GM12878 (cell line): ENCODE measurements at regions not wholly inside any gene's neighbourhood (a gene's known extent, or its start where the extent isn't known, plus 50 kb on each side); places are given as distances from the start of the nearest gene placed in this dataset.

ENCODE experiments used
- ATAC-seq: fragments of 200-7000 bp; cut with Tn5 transposase; 3 replicates; pipeline ENCODE4 v1.9.1; 2020; ENCODE audit warnings: mild to moderate bottlenecking, moderate library complexity
- BruUV-seq: library from RNA; stranded (reverse); fragments of 400-500 nt; replicated peaks from 2 replicates; lab custom pipeline; 2021; lab: Mats Ljungman, UMichigan
- CTCF ChIA-PET: fragments of 300-600 bp; sonication (Branson Sonifier 250); formaldehyde crosslinking; extraction: SDS; loops from one replicate; lab custom pipeline; 2021; ENCODE audit warnings: inconsistent platforms; lab: Yijun Ruan, JAX
- POLR2A ChIA-PET: fragments of 350-600 bp; formaldehyde crosslinking; extraction: SDS; loops from one replicate; lab custom pipeline; 2021; ENCODE audit warnings: inconsistent platforms; lab: Charles Lee
- RAD21 ChIA-PET: fragments of 300-600 bp; sonication (Branson Sonifier 250); formaldehyde crosslinking; loops from one replicate; lab custom pipeline; 2023; ENCODE audit warnings: antibody characterized with exemption; ENCODE audit not compliant: unreplicated experiment; lab: Charles Lee
- SMC1A ChIA-PET: fragments of 300-600 bp; sonication (Branson Sonifier 250); formaldehyde crosslinking; loops from one replicate; lab custom pipeline; 2023; ENCODE audit not compliant: unreplicated experiment, uncharacterized antibody; lab: Charles Lee
- DNase-seq: peaks from one replicate; pipeline ENCODE4 v3.0.0-alpha.2; 2011; ENCODE audit warnings: low read depth, low spot score
- FAIRE-seq: peaks from 3 replicates; lab custom pipeline; 2011; peaks lifted over from hg19 to GRCh38; lab: Jason Lieb, UNC
- H2AFZ ChIP-seq: 2 replicates; pipeline ENCODE4 v1.6.0; 2011; ENCODE audit warnings: low read depth, low read length, control low read depth; ENCODE audit not compliant: control insufficient read depth
- H3K27ac ChIP-seq: 2 replicates; pipeline ENCODE4 v1.5.1; 2011; ENCODE audit warnings: control low read depth; ENCODE audit not compliant: control insufficient read depth, insufficient read depth
- H3K27me3 ChIP-seq, 2 experiments: replicated peaks in 1 of 2; 2 replicates each; pipeline versions ENCODE4 v1.6.0 to v1.6.1; 2011; ENCODE audit warnings: low read length in 1 of 2; ENCODE audit not compliant: control insufficient read depth in 2 of 2, insufficient read depth in 2 of 2
- H3K36me3 ChIP-seq, 2 experiments: 2 replicates each; pipeline ENCODE4 v1.5.1; 2011; ENCODE audit warnings: low read length in 1 of 2; ENCODE audit not compliant: control insufficient read depth in 2 of 2, insufficient read depth in 2 of 2
- H3K4me1 ChIP-seq: 2 replicates; pipeline ENCODE4 v1.6.1; 2011; ENCODE audit warnings: mild to moderate bottlenecking, low read length, moderate library complexity, mixed read lengths; ENCODE audit not compliant: control insufficient read depth, insufficient read depth
- H3K4me2 ChIP-seq: 2 replicates; pipeline ENCODE4 v1.6.0; 2011; ENCODE audit warnings: control low read depth; ENCODE audit not compliant: control insufficient read depth, insufficient read depth
- H3K4me3 ChIP-seq: fragments of 200-600 bp; sonication (generic); 2 replicates; pipeline ENCODE4 v1.5.1; 2016
- H3K79me2 ChIP-seq: 2 replicates; pipeline ENCODE4 v1.6.0; 2011; ENCODE audit warnings: low read length; ENCODE audit not compliant: control insufficient read depth, insufficient read depth
- H3K9ac ChIP-seq: 2 replicates; pipeline ENCODE4 v1.8.0; 2011; ENCODE audit warnings: low read length, control low read depth, mixed read lengths; ENCODE audit not compliant: control insufficient read depth, insufficient read depth
- H3K9me3 ChIP-seq: replicated peaks from 3 replicates; pipeline ENCODE4 v1.5.1; 2011; ENCODE audit warnings: mild to moderate bottlenecking, low read length; ENCODE audit not compliant: control insufficient read depth, insufficient read depth
- H4K20me1 ChIP-seq: 2 replicates; pipeline ENCODE4 v1.6.0; 2011; ENCODE audit not compliant: control insufficient read depth, insufficient read depth
- DPF2 ChIP-seq: fragments of 450-650 bp; IDR thresholded peaks from 2 replicates; pipeline ENCODE4 v1.6.1; 2017; ENCODE audit warnings: mild to moderate bottlenecking
- EZH2 ChIP-seq: IDR thresholded peaks from 2 replicates; pipeline ENCODE4 v1.6.1; 2012; ENCODE audit warnings: low read depth, mild to moderate bottlenecking, control low read depth, inconsistent platforms, low read length, borderline replicate concordance; ENCODE audit not compliant: control insufficient read depth
- FOS ChIP-seq: IDR thresholded peaks from 3 replicates; pipeline ENCODE4 v1.6.1; 2011; ENCODE audit warnings: borderline replicate concordance; ENCODE audit not compliant: insufficient read length; ENCODE audit errors: extremely low read depth
- MEF2A ChIP-seq: IDR thresholded peaks from 2 replicates; pipeline ENCODE4 v1.6.1; 2011; ENCODE audit warnings: low read depth, mild to moderate bottlenecking, low read length, moderate library complexity; ENCODE audit not compliant: insufficient read depth
- MLLT1 ChIP-seq: fragments of 450-650 bp; IDR thresholded peaks from 2 replicates; pipeline ENCODE4 v1.6.1; 2016; ENCODE audit warnings: mild to moderate bottlenecking
- NFIC ChIP-seq: IDR thresholded peaks from 2 replicates; pipeline ENCODE4 v1.6.1; 2012; ENCODE audit warnings: low read depth, mild to moderate bottlenecking, inconsistent platforms, low read length, moderate library complexity
- NFYA ChIP-seq: IDR thresholded peaks from 2 replicates; pipeline ENCODE4 v1.6.1; 2011; ENCODE audit warnings: low read depth, mild to moderate bottlenecking, low read length, improper control_type of control experiment, borderline replicate concordance
- PAX5 ChIP-seq: IDR thresholded peaks from 2 replicates; pipeline ENCODE4 v1.6.1; 2011; ENCODE audit warnings: low read depth, low read length, borderline replicate concordance
- POLR2A ChIP-seq: IDR thresholded peaks from 2 replicates; pipeline ENCODE4 v1.6.1; 2011; ENCODE audit warnings: low read depth, mild to moderate bottlenecking, low read length
- RBBP5 ChIP-seq: fragments of 200-600 bp; sonication (generic); conservative IDR thresholded peaks from 2 replicates; pipeline ENCODE4 v1.6.1; 2016
- RELA ChIP-seq: fragments of 450-650 bp; IDR thresholded peaks from 2 replicates; pipeline ENCODE4 v1.8.0; 2014; ENCODE audit warnings: borderline replicate concordance; ENCODE audit not compliant: partially characterized antibody
- RFX5 ChIP-seq: IDR thresholded peaks from 2 replicates; pipeline ENCODE4 v1.6.1; 2011; ENCODE audit warnings: low read depth, low read length, improper control_type of control experiment
- RUNX3 ChIP-seq: IDR thresholded peaks from 2 replicates; pipeline ENCODE4 v1.6.1; 2012; ENCODE audit warnings: low read length, inconsistent platforms
- SP1 ChIP-seq: IDR thresholded peaks from one replicate; pipeline ENCODE4 v1.6.1; 2011; ENCODE audit warnings: low read depth, low read length
- TAF1 ChIP-seq: IDR thresholded peaks from 2 replicates; pipeline ENCODE4 v1.6.1; 2011; ENCODE audit warnings: mild to moderate bottlenecking, low read depth, low read length, borderline replicate concordance
- YBX1 ChIP-seq: fragments of 450-650 bp; IDR thresholded peaks from 2 replicates; pipeline ENCODE4 v1.6.1; 2016; ENCODE audit warnings: antibody characterized with exemption
- ZBTB4 ChIP-seq: fragments of 450-650 bp; formaldehyde crosslinking; IDR thresholded peaks from 2 replicates; pipeline ENCODE4 v1.4.0; 2022; ENCODE audit warnings: mild to moderate bottlenecking, moderate library complexity
- WGBS: methylation state at CpG from one replicate; pipeline ENCODE4 v1.1.6; 2016; ENCODE audit warnings: low lambda C conversion rate; ENCODE audit not compliant: insufficient replicate concordance, insufficient coverage; ENCODE audit errors: missing lambda C conversion rate; 5-methylcytosine and 5-hydroxymethylcytosine counted together
- in situ Hi-C: fragments of 300-500 bp; cut with MboI; formaldehyde crosslinking; loops from 9 replicates; pipeline ENCODE4 v1.14.3; 2018; ENCODE audit warnings: mixed read lengths
- intact Hi-C: fragments of 100-400 bp; cut with micrococcal nuclease; formaldehyde crosslinking; loops from one replicate; pipeline ENCODE4 v1.14.2; 2022; ENCODE audit not compliant: unreplicated experiment

- 0% methylated on average over 1 of the region's 1 CpG for WGBS
- Histone ChIP-seq H3K36me3 (no peaks in the 10 kb centered on the region), H3K79me2 (no peaks in the 10 kb centered on the region), H3K27ac (no peak overlapping the region), H3K4me3 (no peak overlapping the region), H3K4me2 (no peak overlapping the region), H2AFZ (no peak overlapping the region), H3K4me1 (no peaks in the 10 kb centered on the region), H3K27me3 (no peaks in the 10 kb centered on the region), H4K20me1 (no peaks in the 10 kb centered on the region), H3K9me3 (no peaks in the 10 kb centered on the region), H3K9ac (no peak overlapping the region)
- FAIRE-seq (no peak), DNase-seq (no peak), ATAC-seq (no peak)
- intact Hi-C loops: no loop called here
- no TSS peak for BruUV-seq
- ChIA-PET POLR2A (no interaction called here), SMC1A (no interaction called here), RAD21 (no interaction called here), CTCF (interaction anchor here (0.6 kb wide), 1 partner anchor 1290 kb away, joined by 3 read pairs; no protein-coding TSS in a partner anchor)
- TF ChIP-seq TAF1 (no peak), EZH2 (no peak), NFIC (no peak), MLLT1 (no peak)
- in situ Hi-C loops: no loop called here
These were observed 202.2 kb upstream of the TWIST2 start for GRCh38 chr2:238645716-238646115.

GRCh38 chr2:238646281-238646680, 201.6 kb upstream of the TWIST2 start:
- Histone ChIP-seq H3K9me3 (no peaks in the 10 kb centered on the region), H3K27me3 (no peaks in the 10 kb centered on the region), H3K36me3 (no peaks in the 10 kb centered on the region), H3K9ac (no peak overlapping the region), H4K20me1 (no peaks in the 10 kb centered on the region), H3K4me1 (no peaks in the 10 kb centered on the region), H3K27ac (no peak overlapping the region), H3K4me2 (no peak overlapping the region), H3K79me2 (no peaks in the 10 kb centered on the region), H3K4me3 (no peak overlapping the region), H2AFZ (no peak overlapping the region)
- in situ Hi-C loops (no loop called here), intact Hi-C loops (no loop called here)
- ChIA-PET RAD21 (no interaction called here), CTCF (no interaction called here), SMC1A (no interaction called here), POLR2A (no interaction called here)
- ATAC-seq (no peak), DNase-seq (no peak), FAIRE-seq (no peak)
- WGBS: 10% methylated on average over 4 of the region's 4 CpGs
- no TSS peak for BruUV-seq
- TF ChIP-seq NFYA (no peak), RUNX3 (no peak), MEF2A (no peak), FOS (no peak), POLR2A (no peak), DPF2 (no peak), PAX5 (no peak), YBX1 (no peak), SP1 (no peak), ZBTB4 (CRISPR knock-in tag) (no peak), RELA (no peak), RBBP5 (no peak), RFX5 (no peak)
